PFSK-1 (cell line): ENCODE measurements at regions not wholly inside any gene's neighbourhood (a gene's known extent, or its start where the extent isn't known, plus 50 kb on each side); places are given as distances from the start of the nearest gene placed in this dataset.

Source experiments
- FOXP2 ChIP-seq: optimal IDR thresholded peaks from 2 replicates; pipeline ENCODE3; 2011; ENCODE audit warnings: borderline replicate concordance, control low read depth, inconsistent platforms; ENCODE audit not compliant: insufficient read depth; ENCODE audit errors: extremely low read length, extremely low read depth
- POLR2AphosphoS5 ChIP-seq: IDR thresholded peaks from 2 replicates; pipeline ENCODE4 v1.6.1; 2012; ENCODE audit warnings: low read depth, mild to moderate bottlenecking, control low read depth, low read length, moderate library complexity
- SIN3A ChIP-seq: IDR thresholded peaks from 2 replicates; pipeline ENCODE4 v1.6.1; 2012; ENCODE audit warnings: mild to moderate bottlenecking, low read length, moderate library complexity, borderline replicate concordance; ENCODE audit not compliant: insufficient read depth
- TAF1 ChIP-seq: IDR thresholded peaks from 2 replicates; pipeline ENCODE4 v1.6.1; 2012; ENCODE audit warnings: low read length, control low read depth, borderline replicate concordance; ENCODE audit not compliant: insufficient read depth
- TF ChIP-seq, protein P1 (sequence below), 2 experiments: IDR thresholded peaks; 2 replicates each; pipeline versions ENCODE4 v1.6.1 to v1.8.0; 2011 to 2012; ENCODE audit warnings: low read depth in 2 of 2, low read length in 2 of 2, control low read depth in 1 of 2, inconsistent platforms in 1 of 2, mild to moderate bottlenecking in 1 of 2, moderate library complexity in 1 of 2; ENCODE audit not compliant: insufficient read depth in 1 of 2

DNA sequence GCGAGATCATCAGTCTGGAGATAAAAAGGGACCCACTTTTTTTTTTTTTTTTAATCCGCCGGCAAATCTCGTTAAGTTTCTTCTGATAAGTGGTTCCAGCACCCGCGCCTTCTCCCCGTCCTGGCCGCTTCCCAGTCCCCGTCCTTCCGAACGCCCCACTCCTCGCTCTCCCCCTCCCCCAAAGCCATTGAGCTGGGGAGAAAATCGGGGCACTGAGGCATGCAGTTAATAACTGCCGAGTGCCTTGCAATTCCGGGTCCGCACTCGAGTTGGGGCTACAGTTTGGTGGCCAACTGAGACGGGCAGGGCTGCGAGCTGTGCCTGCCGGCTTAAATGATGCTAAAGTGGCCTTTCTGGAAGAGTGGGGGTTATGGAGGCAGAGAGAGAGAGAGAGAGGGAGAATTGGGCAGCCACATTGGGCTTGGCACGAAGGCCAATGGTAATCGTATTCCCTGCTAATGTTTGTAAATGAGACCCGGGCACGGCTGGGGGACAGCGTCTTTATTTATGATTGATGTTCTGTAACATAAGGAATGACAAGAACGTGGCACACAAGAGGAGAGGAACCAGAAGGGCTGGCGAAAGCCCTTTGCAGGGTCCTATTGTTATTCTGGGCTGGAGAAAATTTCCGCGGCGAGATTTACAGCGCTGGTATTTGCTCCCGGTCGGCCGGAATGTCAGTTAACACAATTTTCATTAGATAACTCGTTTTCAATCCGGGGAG is 115.4 kb upstream of the MYL2 start:
- TF ChIP-seq FOXP2 = no peak
- TF ChIP-seq POLR2AphosphoS5 = no peak
- TF ChIP-seq, protein P1, sequence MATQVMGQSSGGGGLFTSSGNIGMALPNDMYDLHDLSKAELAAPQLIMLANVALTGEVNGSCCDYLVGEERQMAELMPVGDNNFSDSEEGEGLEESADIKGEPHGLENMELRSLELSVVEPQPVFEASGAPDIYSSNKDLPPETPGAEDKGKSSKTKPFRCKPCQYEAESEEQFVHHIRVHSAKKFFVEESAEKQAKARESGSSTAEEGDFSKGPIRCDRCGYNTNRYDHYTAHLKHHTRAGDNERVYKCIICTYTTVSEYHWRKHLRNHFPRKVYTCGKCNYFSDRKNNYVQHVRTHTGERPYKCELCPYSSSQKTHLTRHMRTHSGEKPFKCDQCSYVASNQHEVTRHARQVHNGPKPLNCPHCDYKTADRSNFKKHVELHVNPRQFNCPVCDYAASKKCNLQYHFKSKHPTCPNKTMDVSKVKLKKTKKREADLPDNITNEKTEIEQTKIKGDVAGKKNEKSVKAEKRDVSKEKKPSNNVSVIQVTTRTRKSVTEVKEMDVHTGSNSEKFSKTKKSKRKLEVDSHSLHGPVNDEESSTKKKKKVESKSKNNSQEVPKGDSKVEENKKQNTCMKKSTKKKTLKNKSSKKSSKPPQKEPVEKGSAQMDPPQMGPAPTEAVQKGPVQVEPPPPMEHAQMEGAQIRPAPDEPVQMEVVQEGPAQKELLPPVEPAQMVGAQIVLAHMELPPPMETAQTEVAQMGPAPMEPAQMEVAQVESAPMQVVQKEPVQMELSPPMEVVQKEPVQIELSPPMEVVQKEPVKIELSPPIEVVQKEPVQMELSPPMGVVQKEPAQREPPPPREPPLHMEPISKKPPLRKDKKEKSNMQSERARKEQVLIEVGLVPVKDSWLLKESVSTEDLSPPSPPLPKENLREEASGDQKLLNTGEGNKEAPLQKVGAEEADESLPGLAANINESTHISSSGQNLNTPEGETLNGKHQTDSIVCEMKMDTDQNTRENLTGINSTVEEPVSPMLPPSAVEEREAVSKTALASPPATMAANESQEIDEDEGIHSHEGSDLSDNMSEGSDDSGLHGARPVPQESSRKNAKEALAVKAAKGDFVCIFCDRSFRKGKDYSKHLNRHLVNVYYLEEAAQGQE (IDR thresholded peaks at IDR 0.05; ENCODE audit: insufficient read depth in 1 of 2, low read depth in 2 of 2, low read length in 2 of 2) = no peak
- no peak for TF ChIP-seq SIN3A
- no peak for TF ChIP-seq TAF1

DNA sequence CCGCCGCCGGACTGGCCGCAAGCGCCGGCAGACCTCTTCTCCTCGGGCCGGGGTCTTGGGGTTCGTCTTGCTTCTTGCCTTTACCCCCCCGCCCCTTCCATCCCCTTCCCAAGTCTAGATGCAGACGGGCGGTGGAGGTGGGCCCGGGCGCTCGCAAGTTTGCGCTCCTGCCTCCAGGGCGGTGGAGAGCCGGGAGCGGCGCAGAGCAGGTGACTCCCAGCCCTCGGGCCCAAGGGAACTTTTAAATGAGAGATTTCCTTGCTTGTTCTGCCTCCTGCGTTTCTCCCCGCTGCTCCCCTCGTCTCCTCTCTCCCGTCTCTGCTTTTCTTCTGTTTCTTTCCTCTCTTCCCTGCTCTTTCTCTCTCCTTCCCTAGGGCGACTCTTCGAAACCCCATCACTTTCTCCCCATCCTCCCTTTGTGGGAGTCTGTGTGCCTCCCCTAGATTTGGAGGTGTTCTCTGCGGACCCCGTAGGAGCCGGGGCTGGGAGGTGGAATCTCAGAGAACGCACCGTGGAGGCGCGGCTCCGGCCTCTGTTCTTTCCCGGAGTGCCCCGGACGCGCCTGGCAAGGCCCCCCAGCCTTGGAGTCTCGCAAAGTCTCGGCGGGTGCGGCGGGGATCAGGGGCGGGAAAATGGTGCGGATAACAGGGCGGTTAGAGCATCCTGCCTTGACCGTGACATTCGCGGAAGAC is 114.7 kb upstream of the MYL2 start:
- TF ChIP-seq FOXP2 (no peak), POLR2AphosphoS5 (no peak), SIN3A (no peak), TAF1 (no peak)
- TF ChIP-seq, protein P1 (IDR thresholded peaks at IDR 0.05; ENCODE audit: insufficient read depth in 1 of 2, low read depth in 2 of 2, low read length in 2 of 2) = no peak

DNA sequence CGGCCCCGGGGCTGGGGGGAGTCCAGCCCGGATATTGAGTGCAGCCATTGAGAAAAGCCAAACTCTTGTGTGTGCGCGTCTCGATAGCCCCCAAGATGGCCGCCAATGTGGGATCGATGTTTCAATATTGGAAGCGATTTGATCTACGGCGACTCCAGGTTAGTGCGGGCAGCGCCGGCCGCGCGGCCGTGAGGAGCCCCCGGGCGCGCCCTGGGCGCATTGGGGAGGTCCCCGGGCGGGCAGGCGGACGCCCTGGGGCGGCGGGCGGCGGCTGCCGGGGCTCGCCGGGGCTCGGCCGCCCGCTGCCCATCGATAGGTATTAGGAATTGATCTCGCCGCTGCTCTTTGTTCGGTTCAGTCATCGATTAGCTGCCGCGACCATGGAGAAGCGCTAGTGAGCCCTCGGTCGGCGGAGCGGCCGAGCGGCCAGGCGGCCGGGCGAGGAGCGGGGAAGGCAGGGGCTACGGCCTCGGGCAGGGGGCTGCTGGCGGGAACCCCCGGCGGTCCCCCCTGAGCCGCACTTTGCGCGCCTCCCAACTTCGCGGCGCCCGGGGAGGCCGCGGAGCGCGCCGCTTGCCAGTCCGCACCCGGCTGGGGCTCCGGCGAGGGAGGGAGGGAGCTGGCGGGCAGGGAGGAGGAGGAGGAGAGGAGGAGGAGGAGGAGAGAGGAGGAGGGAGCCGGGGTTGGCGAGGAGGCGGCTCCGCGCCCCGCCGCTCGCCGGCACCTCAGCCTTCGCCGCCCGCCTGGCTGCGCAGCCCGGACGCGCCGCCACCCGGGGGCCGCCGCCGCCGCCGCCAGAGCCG is 113.9 kb upstream of the MYL2 start, which contains the start of gene CUX2:
Gene CUX2 (plus strand): TSS at position 83 of the 803 bp plus-strand sequence.
- TF ChIP-seq, protein P1 (IDR thresholded peaks at IDR 0.05; ENCODE audit: insufficient read depth in 1 of 2, low read depth in 2 of 2, low read length in 2 of 2) = no peak
- no peak for TF ChIP-seq POLR2AphosphoS5
- no peak for TF ChIP-seq TAF1
- TF ChIP-seq SIN3A = no peak
- no peak for TF ChIP-seq FOXP2

DNA sequence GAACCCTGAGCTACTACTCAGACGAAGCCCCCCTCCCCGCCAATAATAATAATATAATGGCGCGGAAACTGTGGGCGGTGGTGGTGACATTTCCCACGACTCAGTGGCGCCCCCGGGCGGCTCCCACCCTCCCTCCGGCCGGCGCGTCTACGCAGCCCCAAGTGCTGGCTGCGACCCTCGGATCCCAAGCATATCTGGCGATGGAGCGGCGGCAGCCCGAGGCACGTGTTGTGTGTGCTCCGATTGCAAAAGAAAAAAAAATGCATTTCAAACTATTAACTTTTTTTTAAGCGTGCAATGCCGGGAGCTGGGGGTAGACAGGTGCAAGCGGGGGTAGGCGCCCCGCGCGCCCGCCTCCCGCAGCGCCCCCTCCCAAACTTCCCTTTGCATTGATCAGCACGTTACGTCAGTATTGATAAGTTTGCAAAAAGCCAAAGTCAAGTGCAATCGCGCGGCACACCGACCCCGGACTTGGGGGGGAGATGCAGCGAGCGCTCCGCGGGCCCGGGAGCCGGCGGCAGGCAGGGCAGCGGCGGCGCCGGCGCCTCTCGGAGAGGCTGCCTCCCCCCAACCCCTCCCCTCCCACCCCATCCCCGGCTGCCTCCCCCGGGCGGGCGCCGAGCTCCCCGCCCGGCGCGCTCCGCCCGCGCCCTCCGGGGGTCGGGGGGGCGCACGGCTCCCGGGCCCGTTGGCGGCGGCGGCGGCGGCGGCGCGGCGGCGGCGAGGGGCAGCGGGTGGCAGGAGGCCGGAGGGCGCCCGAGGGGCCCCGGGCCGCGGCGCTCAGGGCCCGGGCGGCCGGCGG is 113.1 kb upstream of the MYL2 start:
- TF ChIP-seq SIN3A (no peak), POLR2AphosphoS5 (no peak), FOXP2 (no peak), TAF1 (no peak)
- TF ChIP-seq, protein P1 (IDR thresholded peaks at IDR 0.05; ENCODE audit: insufficient read depth in 1 of 2, low read depth in 2 of 2, low read length in 2 of 2) = no peak
